Liver (tissue), 8 donors: ENCODE measurements at regions not wholly inside any gene's neighbourhood (a gene's known extent, or its start where the extent isn't known, plus 50 kb on each side); places are given as distances from the start of the nearest gene placed in this dataset.

ENCODE experiments used
- DNase-seq: peaks from one replicate; pipeline ENCODE4 v3.0.0-alpha.2; 2017; ENCODE audit warnings: low spot score
- H3K27ac ChIP-seq, 2 donors: one replicate each; pipeline ENCODE4 v1.7.0; 2013; ENCODE audit warnings: inconsistent platforms in 2 of 2, low read length in 2 of 2, control low read depth in 1 of 2, low read depth in 1 of 2, mild to moderate bottlenecking in 1 of 2
- H3K27me3 ChIP-seq, 4 donors: one replicate each; pipeline versions ENCODE4 v1.6.1 to v1.7.0; 2013; ENCODE audit warnings: low read length in 3 of 4, inconsistent platforms in 1 of 4, mild to moderate bottlenecking in 1 of 4, moderate library complexity in 1 of 4; ENCODE audit not compliant: control insufficient read depth in 4 of 4, insufficient read depth in 4 of 4
- H3K36me3 ChIP-seq, 4 donors: one replicate each; pipeline versions ENCODE4 v1.6.1 to v1.7.0; 2013; ENCODE audit warnings: low read length in 3 of 4, mild to moderate bottlenecking in 3 of 4, low read depth in 1 of 4, moderate library complexity in 1 of 4; ENCODE audit not compliant: control insufficient read depth in 4 of 4, insufficient read depth in 3 of 4
- H3K4me1 ChIP-seq, 4 donors: one replicate each; pipeline versions ENCODE4 v1.6.1 to v1.7.0; 2013; ENCODE audit warnings: low read length in 3 of 4, mild to moderate bottlenecking in 3 of 4, moderate library complexity in 1 of 4; ENCODE audit not compliant: control insufficient read depth in 4 of 4, insufficient read depth in 4 of 4
- H3K4me3 ChIP-seq, 3 donors: one replicate each; pipeline versions ENCODE4 v1.6.1 to v1.7.0; 2013; ENCODE audit warnings: low read length in 3 of 3, control low read depth in 1 of 3, low read depth in 1 of 3, mild to moderate bottlenecking in 1 of 3
- H3K9ac ChIP-seq, 2 donors: one replicate each; pipeline ENCODE4 v1.7.0; 2013; ENCODE audit warnings: low read length in 2 of 2, mild to moderate bottlenecking in 2 of 2, moderate library complexity in 2 of 2, control low read depth in 1 of 2, low read depth in 1 of 2
- H3K9me3 ChIP-seq, 4 donors: one replicate each; pipeline versions ENCODE4 v1.6.1 to v1.7.0; 2013; ENCODE audit warnings: low read length in 3 of 4; ENCODE audit not compliant: control insufficient read depth in 4 of 4
- CTCF ChIP-seq: fragments of 150-350 bp; IDR thresholded peaks from 2 replicates; pipeline ENCODE4 v1.5.1; 2017; ENCODE audit warnings: improper control_type of control experiment, low read depth, low read length; ENCODE audit not compliant: missing input control
- EGR1 ChIP-seq, 2 donors: IDR thresholded peaks; 2 replicates each; pipeline ENCODE4 v1.6.1; 2016 to 2018; ENCODE audit warnings: antibody characterized with exemption in 2 of 2, low read depth in 2 of 2
- FOXA1 ChIP-seq: IDR thresholded peaks from 2 replicates; pipeline ENCODE4 v1.6.1; 2016; ENCODE audit warnings: antibody characterized with exemption
- FOXA2 ChIP-seq: IDR thresholded peaks from 2 replicates; pipeline ENCODE4 v1.6.1; 2016; ENCODE audit warnings: antibody characterized with exemption
- GABPA ChIP-seq, 2 donors: IDR thresholded peaks in 1 of 2; conservative IDR thresholded peaks in 1 of 2; 2 replicates each; pipeline ENCODE4 v1.6.1; 2016; ENCODE audit warnings: antibody characterized with exemption in 2 of 2, mild to moderate bottlenecking in 1 of 2, moderate library complexity in 1 of 2
- HNF4A ChIP-seq, 2 donors: conservative IDR thresholded peaks; 2 replicates each; pipeline ENCODE4 v1.6.1; 2016; ENCODE audit warnings: antibody characterized with exemption in 2 of 2, mild to moderate bottlenecking in 2 of 2
- HNF4G ChIP-seq: IDR thresholded peaks from 2 replicates; pipeline ENCODE4 v1.6.1; 2016; ENCODE audit warnings: antibody characterized with exemption
- JUND ChIP-seq, 2 donors: IDR thresholded peaks; 2 replicates each; pipeline ENCODE4 v1.6.1; 2016; ENCODE audit warnings: antibody characterized with exemption in 2 of 2
- NR2F2 ChIP-seq: IDR thresholded peaks from 2 replicates; pipeline ENCODE4 v1.6.1; 2016; ENCODE audit warnings: antibody characterized with exemption
- RAD21 ChIP-seq, 2 donors: IDR thresholded peaks; 2 replicates each; pipeline ENCODE4 v1.6.1; 2016; ENCODE audit warnings: antibody characterized with exemption in 2 of 2, mild to moderate bottlenecking in 2 of 2
- RXRA ChIP-seq, 2 donors: IDR thresholded peaks; 2 replicates each; pipeline ENCODE4 v1.6.1; 2017 to 2018; ENCODE audit warnings: antibody characterized with exemption in 2 of 2, mild to moderate bottlenecking in 1 of 2
- SP1 ChIP-seq: IDR thresholded peaks from 2 replicates; pipeline ENCODE4 v1.6.1; 2018; ENCODE audit warnings: antibody characterized with exemption, mild to moderate bottlenecking
- TAF1 ChIP-seq: conservative IDR thresholded peaks from 2 replicates; pipeline ENCODE4 v1.6.1; 2016; ENCODE audit warnings: antibody characterized with exemption, mild to moderate bottlenecking
- YY1 ChIP-seq: IDR thresholded peaks from 2 replicates; pipeline ENCODE4 v1.6.1; 2016; ENCODE audit warnings: antibody characterized with exemption, mild to moderate bottlenecking
- ZBTB33 ChIP-seq: IDR thresholded peaks from 2 replicates; pipeline ENCODE4 v1.6.1; 2016; ENCODE audit warnings: antibody characterized with exemption
- WGBS: extraction: QIAGEN DNeasy Blood & Tissue Kit; methylation state at CpG from one replicate; pipeline ENCODE4 v1.1.7; 2013; 5-methylcytosine and 5-hydroxymethylcytosine counted together
- TF ChIP-seq, protein P1 (sequence below): IDR thresholded peaks from 2 replicates; pipeline ENCODE4 v1.6.1; 2016; ENCODE audit warnings: antibody characterized with exemption
- TF ChIP-seq, protein P2 (sequence below): IDR thresholded peaks from 2 replicates; pipeline ENCODE4 v1.6.1; 2016; ENCODE audit warnings: antibody characterized with exemption
- TF ChIP-seq, protein P3 (sequence below): IDR thresholded peaks from 2 replicates; pipeline ENCODE4 v1.6.1; 2016; ENCODE audit warnings: antibody characterized with exemption, mild to moderate bottlenecking
- donor health status: healthy.
- donor health status: healthy.
- donor health status: healthy.
- donor health status: healthy.
- donor health status: healthy.

DNA sequence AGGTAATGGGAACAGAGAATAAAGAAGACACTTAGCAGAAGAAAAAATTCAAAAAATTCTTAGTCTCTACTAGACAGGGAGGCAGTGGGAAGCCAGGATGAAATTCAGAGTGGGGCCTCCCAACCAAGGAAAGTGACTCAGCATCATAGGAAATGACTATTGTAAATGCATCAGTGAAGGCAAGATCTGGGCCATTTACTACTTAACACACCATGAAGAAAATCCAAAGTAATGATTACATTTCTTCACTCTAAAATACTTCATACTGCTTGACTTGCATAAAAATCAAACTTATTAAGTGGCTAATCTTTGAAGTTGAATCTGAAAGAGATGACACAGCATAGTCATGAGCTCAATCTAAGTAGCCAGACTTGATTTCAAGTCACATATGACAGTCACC, 405.8 kb upstream of the SLC39A10 start:
- no peak overlapping the region for H3K9ac ChIP-seq
- no peaks in the 10 kb centered on the region for H3K27me3 ChIP-seq
- H3K27ac ChIP-seq = no peak overlapping the region
- H3K4me3 ChIP-seq = no peak overlapping the region
- H3K4me1 ChIP-seq = no peaks in the 10 kb centered on the region
- peaks cover 0 to 3% (median 0%) of the 10 kb centered on the region in 4 donors for H3K9me3 ChIP-seq
- no peak for DNase-seq
- no peaks in the 10 kb centered on the region for H3K36me3 ChIP-seq
- no peak for TF ChIP-seq JUND (IDR thresholded peaks at IDR 0.05)
- TF ChIP-seq, protein P1, sequence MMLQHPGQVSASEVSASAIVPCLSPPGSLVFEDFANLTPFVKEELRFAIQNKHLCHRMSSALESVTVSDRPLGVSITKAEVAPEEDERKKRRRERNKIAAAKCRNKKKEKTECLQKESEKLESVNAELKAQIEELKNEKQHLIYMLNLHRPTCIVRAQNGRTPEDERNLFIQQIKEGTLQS = no peak
- TF ChIP-seq YY1 = no peak
- no peak for TF ChIP-seq ZBTB33
- TF ChIP-seq SP1 = no peak
- TF ChIP-seq RXRA (IDR thresholded peaks at IDR 0.05) = no peak
- no peak for TF ChIP-seq FOXA1
- no peak for TF ChIP-seq RAD21 (IDR thresholded peaks at IDR 0.05)
- no peak for TF ChIP-seq EGR1 (IDR thresholded peaks at IDR 0.05; ENCODE audit: low read depth in 2 of 2)
- no peak for TF ChIP-seq TAF1

GRCh38 chr2:195238826-195239225, 418.2 kb upstream of the SLC39A10 start:
- no peak for DNase-seq
- H3K36me3 ChIP-seq = no peaks in the 10 kb centered on the region
- no peaks in the 10 kb centered on the region for H3K4me1 ChIP-seq
- WGBS = 61% methylated on average over 3 of the region's 3 CpGs
- TF ChIP-seq, protein P2, sequence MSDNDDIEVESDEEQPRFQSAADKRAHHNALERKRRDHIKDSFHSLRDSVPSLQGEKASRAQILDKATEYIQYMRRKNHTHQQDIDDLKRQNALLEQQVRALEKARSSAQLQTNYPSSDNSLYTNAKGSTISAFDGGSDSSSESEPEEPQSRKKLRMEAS = no peak
- no peak for TF ChIP-seq CTCF
- TF ChIP-seq HNF4G = no peak
- no peak for TF ChIP-seq HNF4A (conservative IDR thresholded peaks at IDR 0.05)
- no peak for TF ChIP-seq ZBTB33
- no peak for TF ChIP-seq RXRA (IDR thresholded peaks at IDR 0.05)
- TF ChIP-seq TAF1 = no peak
- TF ChIP-seq, protein P3, sequence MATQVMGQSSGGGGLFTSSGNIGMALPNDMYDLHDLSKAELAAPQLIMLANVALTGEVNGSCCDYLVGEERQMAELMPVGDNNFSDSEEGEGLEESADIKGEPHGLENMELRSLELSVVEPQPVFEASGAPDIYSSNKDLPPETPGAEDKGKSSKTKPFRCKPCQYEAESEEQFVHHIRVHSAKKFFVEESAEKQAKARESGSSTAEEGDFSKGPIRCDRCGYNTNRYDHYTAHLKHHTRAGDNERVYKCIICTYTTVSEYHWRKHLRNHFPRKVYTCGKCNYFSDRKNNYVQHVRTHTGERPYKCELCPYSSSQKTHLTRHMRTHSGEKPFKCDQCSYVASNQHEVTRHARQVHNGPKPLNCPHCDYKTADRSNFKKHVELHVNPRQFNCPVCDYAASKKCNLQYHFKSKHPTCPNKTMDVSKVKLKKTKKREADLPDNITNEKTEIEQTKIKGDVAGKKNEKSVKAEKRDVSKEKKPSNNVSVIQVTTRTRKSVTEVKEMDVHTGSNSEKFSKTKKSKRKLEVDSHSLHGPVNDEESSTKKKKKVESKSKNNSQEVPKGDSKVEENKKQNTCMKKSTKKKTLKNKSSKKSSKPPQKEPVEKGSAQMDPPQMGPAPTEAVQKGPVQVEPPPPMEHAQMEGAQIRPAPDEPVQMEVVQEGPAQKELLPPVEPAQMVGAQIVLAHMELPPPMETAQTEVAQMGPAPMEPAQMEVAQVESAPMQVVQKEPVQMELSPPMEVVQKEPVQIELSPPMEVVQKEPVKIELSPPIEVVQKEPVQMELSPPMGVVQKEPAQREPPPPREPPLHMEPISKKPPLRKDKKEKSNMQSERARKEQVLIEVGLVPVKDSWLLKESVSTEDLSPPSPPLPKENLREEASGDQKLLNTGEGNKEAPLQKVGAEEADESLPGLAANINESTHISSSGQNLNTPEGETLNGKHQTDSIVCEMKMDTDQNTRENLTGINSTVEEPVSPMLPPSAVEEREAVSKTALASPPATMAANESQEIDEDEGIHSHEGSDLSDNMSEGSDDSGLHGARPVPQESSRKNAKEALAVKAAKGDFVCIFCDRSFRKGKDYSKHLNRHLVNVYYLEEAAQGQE = no peak
- TF ChIP-seq EGR1 (IDR thresholded peaks at IDR 0.05; ENCODE audit: low read depth in 2 of 2) = no peak
- TF ChIP-seq JUND (IDR thresholded peaks at IDR 0.05) = no peak
- TF ChIP-seq FOXA2 = no peak
- no peak for TF ChIP-seq FOXA1
- TF ChIP-seq NR2F2 = no peak
- no peak for TF ChIP-seq GABPA (IDR thresholded peaks at IDR 0.05 in 1 of 2, conservative IDR thresholded peaks at IDR 0.05 in 1 of 2)
- TF ChIP-seq, protein P1 = no peak
- TF ChIP-seq RAD21 (IDR thresholded peaks at IDR 0.05) = no peak
- no peak for TF ChIP-seq SP1
- TF ChIP-seq YY1 = no peak
- H3K27me3 ChIP-seq = no peaks in the 10 kb centered on the region
- H3K9ac ChIP-seq = no peak overlapping the region
- no peak overlapping the region for H3K4me3 ChIP-seq
- no peak overlapping the region for H3K27ac ChIP-seq
- no peaks in the 10 kb centered on the region for H3K9me3 ChIP-seq
